NCI-H345 treated with DMSO at 0.1 percent for 48 hours (cell line): ENCODE measurements at regions not wholly inside any gene's neighbourhood (a gene's known extent, or its start where the extent isn't known, plus 50 kb on each side); places are given as distances from the start of the nearest gene placed in this dataset.

Experiments
- DNase-seq: peaks from one replicate; lab custom pipeline; 2025; ENCODE audit not compliant: unreplicated experiment; lab: John Stamatoyannopoulos, UW

DNA sequence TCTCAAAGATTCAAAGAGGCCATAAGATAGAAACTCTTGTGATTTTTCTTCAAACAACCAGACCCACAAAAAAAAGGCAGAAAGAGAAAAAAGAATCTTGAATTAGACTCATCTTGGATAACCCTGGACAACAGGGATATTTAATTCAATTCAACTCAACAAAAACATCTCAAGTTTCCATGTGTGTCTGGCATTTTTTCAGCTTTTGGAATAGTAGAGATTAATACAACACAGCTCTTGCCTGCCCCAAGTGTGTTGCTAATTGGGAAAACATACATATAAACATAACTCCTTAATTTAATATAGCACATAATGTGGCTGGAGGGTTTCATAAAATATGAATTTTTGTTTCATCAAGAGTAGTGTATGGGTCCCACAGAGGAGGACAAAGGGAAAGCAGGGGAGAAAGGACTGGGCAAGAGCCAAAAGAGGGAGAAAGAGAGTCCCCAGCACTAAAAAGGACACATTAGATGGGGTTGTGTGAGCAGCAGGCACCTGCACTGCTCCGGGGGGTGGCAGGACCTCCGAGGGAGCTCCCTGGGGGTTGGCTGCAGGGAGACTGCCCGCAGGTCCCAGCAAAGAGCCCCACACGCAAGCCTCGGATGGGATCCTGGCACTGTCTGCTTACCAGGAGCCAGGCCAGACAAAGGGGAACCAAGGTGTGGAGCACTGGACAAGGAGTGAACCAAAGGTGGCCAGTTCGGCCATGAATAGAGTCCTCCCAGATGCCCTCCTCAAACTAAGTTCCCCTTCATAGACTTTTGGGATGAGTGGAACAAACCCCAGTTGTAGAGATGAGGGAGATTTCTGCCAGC, 65.6 kb upstream of the TMEM72 start:
- no peak for DNase-seq

DNA sequence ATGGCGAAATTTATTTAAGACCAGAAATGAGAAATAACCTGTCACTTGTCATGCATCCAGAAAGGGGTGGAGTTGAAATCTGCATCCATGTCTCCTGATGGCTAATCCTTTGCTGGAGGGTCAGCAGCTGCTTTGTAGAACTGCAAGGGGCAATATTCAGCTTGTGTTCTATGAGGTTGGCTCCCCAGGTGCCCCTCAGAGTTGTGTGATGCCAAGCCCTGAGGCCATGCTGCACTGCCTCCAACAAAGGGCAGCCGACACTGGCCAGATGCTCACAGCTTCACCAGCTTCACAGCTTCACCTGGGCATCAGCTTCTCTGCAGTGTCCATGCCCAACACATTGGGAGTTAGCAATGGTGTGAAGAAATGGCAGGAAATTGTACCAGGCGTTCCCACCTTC, 64.0 kb upstream of the TMEM72 start:
- no peak for DNase-seq

DNA sequence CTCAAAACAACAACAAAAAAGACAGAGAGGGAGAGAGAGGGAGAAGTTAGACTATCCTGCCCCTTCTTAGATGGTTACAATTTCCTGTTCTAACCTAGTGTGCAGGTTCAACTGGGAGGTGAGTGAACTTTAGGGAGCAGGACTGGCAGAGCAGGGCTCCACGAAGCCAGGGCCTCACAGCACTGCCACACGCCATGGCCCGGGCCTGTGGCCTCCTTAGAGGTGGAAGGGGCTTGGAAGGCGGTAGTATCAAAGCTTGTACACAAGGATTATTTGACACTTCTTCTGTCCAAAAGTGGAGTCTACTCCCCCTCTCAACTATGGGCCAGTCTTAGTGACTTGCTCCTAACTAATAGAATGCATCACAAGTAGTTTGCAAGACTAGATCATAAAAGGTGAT, 62.9 kb upstream of the TMEM72 start:
- DNase-seq = no peak

DNA sequence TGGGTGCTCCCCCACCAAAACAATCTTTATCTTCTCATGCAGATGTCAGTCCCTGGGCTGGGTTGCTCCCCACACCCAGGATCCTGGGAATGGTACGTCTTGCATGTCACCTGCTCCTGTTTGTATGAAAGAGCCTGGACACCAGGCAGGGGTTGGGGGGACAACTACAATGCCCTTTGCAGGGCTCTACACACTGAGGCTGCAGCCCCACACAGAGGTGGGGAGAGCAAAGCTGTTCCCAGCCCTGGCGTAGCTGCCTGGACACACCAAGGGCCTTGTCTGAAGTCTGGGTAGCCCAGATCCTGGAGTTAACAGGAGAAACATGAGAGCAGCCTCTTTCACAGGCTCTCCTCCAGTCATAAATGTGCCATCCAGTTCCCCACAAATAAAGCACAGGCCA, 61.2 kb upstream of the TMEM72 start:
- no peak for DNase-seq

DNA sequence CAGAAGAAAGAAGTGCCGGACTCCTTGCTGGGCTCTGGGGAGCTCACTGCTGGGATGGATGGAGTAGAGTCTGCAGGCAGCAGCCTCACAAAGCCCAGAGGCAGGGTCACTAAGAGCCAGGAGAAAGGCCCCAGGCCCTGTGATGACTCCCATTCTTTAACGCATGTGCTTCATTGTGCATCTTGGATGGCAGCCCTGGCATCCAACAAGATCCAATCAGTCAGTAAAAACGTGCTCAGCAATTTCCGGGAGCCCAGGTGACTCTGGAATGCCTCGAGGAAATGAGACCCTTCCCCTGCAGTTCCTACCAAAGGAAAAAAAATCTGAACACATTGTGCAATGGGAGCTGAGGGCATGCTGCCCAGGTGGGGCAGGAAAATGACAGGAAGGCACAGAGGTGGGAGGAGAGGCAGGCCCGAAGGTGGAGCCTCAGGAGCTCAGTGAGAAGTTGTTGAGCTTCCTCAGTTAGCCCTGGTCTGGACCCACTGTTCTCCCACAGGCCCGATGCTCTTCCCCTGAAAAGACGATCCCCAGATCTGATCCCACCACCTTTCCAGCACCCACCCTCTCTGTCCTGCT, 60.7 kb upstream of the TMEM72 start:
- no peak for DNase-seq

DNA sequence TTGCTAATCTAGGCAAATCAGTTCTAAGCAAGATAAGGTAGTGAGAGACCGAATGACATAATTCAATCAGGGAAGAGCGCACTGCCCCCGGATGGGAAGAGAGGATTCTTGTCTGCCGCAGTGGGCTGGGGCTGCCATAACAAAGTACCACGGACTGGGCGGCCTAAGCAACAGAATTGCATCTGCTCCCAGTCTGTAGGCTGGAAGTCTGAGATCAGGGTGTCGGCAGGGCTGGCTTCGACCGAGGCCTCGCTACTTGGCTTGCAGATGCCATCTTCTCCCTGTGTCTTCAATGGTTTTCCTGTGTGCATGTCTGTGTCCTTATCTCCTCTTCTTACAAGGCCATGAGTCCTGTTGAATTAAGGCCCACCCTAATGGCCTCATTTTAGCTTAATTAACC, 59.7 kb upstream of the TMEM72 start:
- no peak for DNase-seq

DNA sequence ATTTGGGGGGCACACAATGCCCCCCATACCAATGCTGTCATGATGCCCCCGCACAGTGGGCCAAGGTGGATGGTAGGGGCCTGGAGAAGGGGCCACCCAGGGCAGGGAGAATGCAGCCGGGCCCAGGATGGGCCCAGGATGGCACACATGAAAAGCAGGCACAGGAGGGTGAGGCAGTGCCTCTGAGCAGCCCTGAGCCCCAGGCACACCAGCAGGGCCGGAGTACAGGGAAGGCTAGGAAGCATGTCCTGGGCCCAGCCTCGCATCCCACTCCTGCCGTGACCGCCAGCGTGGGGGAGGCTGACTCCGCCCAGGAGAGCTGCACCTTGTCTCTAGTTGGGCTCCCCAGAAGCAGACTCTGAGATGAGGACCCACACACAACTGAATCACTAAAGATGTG, 59.3 kb upstream of the TMEM72 start:
- DNase-seq = no peak

DNA sequence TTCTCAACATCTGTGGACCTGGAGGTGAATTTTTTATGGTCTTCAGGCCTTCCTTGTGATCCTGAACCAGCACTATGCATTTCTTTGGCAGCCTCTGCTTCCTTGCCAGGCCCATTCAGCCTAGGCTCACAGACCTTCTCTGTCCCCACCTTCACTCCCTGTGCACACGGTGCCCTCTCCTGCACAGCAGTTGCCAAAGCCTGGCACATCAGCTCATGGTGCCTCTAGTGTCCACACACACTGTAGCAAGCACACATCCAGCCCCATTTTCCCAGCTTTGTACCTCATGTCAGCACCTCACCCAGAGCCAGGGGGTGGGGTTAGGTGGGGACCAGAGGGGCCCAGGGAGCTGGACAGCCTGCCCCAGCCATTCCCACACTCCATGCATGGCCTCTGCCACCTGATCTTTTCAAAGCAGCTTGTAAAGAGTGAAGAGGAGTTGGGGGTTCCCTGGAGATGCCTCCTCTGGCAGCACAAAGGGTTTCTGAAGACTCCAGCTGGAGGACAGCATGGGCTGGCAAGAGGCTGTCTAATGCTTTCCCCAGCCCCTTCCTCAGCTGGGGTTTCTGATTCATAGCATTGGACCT, 57.9 kb upstream of the TMEM72 start:
- DNase-seq = no peak

DNA sequence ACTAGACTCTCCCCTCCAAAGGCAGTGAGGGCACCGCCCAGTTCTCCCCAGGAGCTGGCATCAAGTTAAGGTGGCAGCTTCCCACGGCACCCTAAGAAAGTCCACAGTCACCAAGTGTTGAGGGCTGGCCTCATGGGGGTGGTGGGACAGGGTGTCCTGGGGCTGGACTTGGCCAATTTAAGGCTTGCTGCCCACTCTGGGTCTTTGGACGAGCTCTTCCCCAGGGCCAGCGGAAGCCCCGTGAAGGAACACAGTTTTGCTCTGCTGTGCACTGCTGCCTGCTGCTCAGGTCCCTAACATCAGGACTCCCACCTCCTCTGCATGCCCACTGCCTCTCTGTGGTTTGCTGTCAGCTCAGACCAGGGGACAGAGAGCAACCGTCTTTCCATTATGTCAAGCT, 57.3 kb upstream of the TMEM72 start:
- DNase-seq = no peak

DNA sequence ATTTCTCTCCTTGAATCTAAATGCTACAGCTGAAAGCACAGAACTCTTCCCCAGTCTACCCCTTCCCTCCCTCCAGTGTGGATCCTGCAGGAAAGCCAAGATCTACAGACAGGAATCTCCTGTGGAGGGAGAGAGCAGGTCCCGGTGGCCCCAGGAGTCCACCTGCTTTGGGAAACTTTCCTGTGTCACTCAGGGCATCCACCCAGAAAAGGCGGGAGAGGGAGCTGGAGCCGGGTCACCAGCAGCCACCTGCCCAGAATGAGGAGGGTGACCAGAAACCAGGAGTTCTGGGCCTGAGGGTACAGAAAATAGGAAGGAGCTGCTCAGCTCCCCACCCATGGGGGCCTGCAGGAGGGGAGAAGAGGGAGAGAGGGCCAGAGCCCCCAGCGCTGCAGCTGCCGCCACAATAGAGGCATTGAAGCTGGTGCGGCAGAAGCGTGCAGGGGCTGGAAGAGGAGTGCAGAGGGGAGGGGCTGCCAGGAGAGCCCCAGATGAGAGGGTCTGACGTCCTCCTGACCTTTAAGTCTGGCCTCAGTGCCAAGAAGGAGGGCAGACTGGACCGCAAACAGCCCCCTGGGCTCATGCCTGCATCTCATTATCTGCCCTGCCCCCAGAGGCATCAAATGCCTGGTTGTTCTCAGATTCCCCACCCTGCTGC, 56.3 kb upstream of the TMEM72 start:
- DNase-seq = no peak

DNA sequence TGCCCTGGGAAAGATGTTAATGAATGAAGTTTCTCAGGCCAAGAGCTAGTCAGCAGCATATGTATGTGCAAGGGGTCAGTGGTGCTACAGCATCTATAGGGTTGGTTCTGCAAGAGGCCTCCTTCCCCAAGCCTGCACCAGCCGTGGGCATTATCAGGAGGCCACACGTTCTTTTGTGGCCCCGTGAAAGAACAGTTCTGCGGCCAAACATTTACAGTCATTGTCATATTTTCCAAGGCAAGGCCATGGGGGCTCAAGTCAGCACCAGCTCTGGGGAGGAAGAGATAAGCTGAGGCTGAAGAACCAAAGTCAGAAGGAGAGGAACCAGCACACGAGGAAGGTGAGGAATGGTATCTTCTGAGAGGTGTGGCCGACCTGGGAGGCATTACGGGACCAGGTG, 54.4 kb upstream of the TMEM72 start:
- DNase-seq = no peak

DNA sequence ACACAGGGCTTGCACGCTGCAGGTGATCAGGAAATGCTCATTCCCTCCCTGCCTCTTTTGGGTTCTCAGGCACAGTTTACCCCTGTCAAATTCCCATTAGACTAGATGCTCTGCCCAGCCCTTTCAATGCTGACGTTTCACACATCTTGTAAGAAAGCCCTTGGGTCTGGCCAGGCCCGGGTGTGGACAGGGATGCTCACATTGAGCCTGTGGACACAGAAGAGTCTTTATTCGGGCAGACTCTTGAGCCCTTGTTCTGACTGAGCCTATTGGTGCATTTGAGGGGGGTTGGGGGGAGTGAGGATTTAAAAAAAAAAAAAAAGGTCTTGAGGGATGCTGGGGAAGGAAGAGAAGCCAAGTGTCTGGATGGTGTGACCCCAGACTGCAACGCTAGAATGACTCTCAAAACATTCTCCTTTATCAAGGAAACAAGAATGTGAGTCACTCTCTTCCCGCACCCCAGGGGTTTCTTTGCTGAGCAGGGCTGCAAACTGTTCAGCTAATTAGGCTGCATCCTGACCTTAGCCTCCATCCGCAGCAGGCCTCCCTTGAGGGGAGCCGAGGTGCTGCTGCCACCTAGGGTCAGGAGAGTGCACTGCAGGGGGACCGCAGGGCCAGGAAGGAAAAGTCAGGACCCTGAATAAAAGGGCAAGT, 53.6 kb upstream of the TMEM72 start:
- no peak for DNase-seq

DNA sequence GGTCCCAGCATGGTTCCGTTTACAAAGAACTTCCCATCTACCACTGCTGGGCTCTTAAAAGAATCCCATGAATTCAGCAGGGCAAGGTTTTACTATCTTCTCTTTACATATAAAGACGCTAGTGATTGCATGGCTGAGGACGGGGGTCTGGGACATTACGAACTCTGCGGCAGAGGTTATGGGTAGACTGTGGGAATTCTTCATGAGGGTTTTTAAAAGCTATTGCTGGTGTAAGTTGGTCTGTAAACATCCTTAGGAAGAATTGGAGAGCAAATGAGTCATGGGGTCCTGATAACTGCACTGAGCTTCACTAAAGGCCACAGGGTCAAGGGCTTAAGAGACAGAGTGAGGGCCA, 53.1 kb upstream of the TMEM72 start:
- no peak for DNase-seq

DNA sequence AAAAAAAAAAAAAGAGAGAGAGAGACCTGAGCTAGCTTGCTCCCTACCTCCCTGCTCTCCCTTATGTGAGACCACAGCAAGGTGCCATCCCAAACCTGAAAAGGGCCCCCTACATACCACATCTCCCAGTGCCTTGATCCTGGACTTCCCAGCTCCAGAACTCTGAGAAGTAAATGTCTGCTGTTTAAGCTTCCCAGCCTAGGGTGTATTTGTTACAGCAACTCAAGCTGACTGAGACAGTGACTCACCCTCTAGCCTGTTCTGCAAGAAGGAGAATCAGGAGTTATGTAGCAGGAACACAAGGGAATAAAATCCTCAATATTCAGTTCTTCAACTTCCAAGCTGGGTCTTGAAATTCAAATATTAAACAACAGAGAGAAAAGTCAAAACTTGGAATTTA, 52.1 kb upstream of the TMEM72 start:
- DNase-seq = no peak

DNA sequence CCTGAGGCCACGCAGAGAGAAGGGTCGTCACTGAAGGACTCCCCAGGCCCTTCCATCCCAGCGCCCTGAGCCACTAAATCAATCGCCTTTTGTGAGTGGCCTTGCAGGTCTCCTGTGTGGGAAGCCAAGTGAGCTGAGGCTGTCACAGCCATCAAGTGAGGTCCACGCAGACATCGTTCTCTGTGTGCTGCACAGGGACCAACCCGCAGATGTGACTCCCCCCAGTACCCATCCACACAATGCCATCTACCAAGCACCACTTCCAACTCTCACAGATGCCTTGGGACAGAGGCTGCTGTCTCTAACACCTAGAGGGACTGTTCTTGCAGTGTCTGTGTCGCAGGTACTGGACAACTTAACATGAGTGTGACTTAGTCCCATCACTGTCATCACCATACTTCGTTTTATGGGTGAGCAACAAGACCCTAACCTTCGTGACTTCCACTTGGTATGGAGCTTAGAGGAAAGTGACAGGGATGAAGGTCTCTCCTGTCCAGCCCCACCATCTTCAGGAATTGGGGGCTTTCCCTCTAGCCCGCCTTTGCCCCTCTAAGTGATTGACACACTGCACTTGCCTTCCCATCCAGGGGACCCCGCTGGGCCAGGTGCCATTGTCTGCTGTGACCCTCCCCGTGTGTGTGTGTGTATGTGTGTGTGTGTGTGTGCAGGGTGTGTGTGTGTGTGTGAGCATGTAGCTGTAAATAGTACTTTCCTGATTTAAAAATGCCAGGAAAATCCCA, 51.4 kb upstream of the TMEM72 start:
- no peak for DNase-seq

DNA sequence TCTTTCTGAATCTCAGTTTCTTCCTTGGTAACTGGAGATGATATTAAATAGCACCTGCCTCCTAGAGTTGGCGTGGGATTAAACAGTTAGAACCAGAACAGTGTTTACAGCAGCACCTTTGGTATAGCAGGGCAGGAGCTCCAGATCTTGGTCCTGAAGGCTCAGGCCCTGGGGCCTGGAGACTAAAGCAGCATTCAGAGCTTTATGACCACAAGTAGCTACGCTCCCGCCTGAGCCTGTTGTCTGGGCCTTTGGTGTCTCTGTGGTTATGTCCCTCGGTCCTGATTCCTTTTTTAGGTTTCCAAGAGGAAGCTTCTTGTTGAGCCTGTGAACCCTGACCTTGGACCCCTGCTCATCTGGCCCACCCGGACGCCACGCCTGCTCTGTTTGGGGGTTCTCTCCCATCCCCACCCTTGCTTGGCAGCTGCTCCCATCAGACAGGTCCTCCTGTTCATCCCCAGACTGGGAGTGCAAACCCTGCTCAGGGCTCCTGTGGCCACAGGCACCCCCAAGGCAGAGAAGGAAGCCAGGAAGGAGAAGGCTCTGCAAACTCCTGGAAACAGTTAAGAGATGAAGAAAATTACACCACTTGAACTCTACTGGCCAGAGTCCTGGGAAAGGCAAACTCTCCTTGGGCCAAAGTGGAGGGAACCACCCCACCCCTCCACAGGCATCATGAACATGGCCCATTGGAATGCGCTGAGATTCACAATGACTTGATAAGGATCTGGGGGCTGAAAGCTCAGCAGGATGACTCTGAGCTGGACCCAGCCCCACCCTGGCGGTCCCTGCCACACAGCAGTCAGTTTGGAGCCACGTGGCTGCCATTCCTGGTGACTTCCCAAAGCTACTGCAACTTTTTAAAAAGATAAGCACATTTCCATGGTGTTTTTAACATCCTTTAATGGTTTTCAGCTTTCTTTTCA, 50.1 kb upstream of the TMEM72 start:
- DNase-seq = no peak
